ENCODE measurements at regions not wholly inside any gene's neighbourhood (a gene's known extent, or its start where the extent isn't known, plus 50 kb on each side); places are given as distances from the start of the nearest gene placed in this dataset.

- TF ChIP-seq CTCF (CRISPR knock-in tag; IDR thresholded peaks at IDR 0.05) (no peak), SRSF1 (optimal IDR thresholded peaks at IDR 0.05; ENCODE audit: low read depth, low read length) (no peak), USF2 (IDR thresholded peaks at IDR 0.05; ENCODE audit: low read depth, low read length) (no peak), USF2 (CRISPR knock-in tag; IDR thresholded peaks at IDR 0.05; ENCODE audit: borderline replicate concordance) (no peak), SRF (IDR thresholded peaks at IDR 0.05; ENCODE audit: low read depth, low read length) (no peak)
- TF ChIP-seq, protein P1, sequence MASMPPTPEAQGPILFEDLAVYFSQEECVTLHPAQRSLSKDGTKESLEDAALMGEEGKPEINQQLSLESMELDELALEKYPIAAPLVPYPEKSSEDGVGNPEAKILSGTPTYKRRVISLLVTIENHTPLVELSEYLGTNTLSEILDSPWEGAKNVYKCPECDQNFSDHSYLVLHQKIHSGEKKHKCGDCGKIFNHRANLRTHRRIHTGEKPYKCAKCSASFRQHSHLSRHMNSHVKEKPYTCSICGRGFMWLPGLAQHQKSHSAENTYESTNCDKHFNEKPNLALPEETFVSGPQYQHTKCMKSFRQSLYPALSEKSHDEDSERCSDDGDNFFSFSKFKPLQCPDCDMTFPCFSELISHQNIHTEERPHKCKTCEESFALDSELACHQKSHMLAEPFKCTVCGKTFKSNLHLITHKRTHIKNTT (CRISPR knock-in tag; IDR thresholded peaks at IDR 0.05) = no peak
Observed at GRCh38 chr2:194610297-194610696, 1046.7 kb upstream of the SLC39A10 start.
